ENCODE measurements at regions not wholly inside any gene's neighbourhood (a gene's known extent, or its start where the extent isn't known, plus 50 kb on each side); places are given as distances from the start of the nearest gene placed in this dataset.

DNA sequence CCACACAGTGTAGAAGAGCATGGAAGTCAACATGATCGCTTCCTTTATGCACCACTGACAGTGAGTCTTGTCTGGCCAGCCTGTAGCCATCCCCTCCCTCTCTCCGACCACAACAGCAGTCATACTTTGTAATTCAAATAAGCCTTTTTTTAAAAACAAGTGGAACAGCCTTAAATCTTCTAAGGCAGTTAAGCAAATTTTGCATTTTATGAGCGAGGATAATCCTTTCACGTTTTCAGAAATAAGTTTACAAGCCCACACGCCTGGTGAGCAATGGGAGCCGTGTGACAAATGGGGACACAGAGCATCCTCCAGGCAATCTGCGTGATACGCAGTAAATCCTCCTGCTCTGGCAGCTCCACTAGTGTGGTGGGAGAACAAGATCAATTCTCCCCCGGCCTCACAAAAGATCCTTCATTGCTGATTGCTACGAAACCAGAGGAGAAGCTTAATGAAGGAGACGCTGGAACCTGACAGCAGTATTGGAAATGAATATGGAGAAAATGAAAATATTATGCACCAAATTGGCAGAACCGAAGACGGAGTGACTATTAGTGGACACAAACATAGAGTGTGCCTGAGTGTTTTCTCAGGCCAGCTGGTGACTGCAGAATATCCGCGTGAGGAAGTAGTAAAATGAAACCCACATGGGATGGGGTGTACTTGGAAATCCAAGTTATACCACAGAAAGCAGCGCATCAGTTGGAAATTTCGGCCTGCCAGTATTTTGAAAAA is 104.2 kb upstream of the CDCA7L start (continued):
- TF ChIP-seq EP300 (IDR thresholded peaks at IDR 0.05; ENCODE audit: borderline replicate concordance in 1 of 2, low read depth in 2 of 2, low read length in 2 of 2): no peak
- TF ChIP-seq SP2 (IDR thresholded peaks at IDR 0.05; ENCODE audit: low read length): no peak
- TF ChIP-seq SIRT6 (IDR thresholded peaks at IDR 0.05; ENCODE audit: low read length): no peak
- no peak for TF ChIP-seq POLR2AphosphoS5 (IDR thresholded peaks at IDR 0.05; ENCODE audit: low read depth, low read length)

All from H1 (cell line).